Lower leg skin (tissue), 3 donors: ENCODE measurements at regions not wholly inside any gene's neighbourhood (a gene's known extent, or its start where the extent isn't known, plus 50 kb on each side); places are given as distances from the start of the nearest gene placed in this dataset.

ENCODE experiments used
- POLR2A ChIP-seq, 2 donors: fragments of 450-650 bp; IDR thresholded peaks; one replicate each; pipeline ENCODE4 v1.6.1; 2016 to 2017; ENCODE audit warnings: antibody characterized with exemption in 2 of 2, mild to moderate bottlenecking in 1 of 2, moderate library complexity in 1 of 2
- TF ChIP-seq, protein P1 (sequence below), 3 donors: fragments of 450-650 bp; IDR thresholded peaks; one replicate each; pipeline ENCODE4 v1.5.1; 2016; ENCODE audit warnings: antibody characterized with exemption in 3 of 3, mild to moderate bottlenecking in 3 of 3, moderate library complexity in 2 of 3

DNA sequence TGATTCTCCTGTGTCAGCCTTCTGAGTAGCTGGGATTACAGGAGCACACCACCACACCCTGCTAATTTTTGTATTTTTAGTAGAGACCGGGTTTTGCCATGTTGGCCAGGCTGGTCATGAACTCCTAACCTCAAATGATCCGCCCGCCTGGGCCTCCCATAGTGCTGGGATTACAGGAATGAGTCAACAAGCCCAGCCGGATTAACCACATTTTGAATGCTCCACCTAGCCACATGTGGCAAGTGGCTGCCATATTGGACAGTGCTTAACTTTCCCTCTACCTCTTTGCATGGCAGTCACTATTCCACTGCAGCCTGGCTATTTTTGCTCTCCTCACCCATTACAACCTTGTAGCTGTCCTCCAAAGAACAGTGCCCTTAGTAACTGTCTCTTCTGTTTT is 160.1 kb downstream of the GATA3 start:
- TF ChIP-seq, protein P1, sequence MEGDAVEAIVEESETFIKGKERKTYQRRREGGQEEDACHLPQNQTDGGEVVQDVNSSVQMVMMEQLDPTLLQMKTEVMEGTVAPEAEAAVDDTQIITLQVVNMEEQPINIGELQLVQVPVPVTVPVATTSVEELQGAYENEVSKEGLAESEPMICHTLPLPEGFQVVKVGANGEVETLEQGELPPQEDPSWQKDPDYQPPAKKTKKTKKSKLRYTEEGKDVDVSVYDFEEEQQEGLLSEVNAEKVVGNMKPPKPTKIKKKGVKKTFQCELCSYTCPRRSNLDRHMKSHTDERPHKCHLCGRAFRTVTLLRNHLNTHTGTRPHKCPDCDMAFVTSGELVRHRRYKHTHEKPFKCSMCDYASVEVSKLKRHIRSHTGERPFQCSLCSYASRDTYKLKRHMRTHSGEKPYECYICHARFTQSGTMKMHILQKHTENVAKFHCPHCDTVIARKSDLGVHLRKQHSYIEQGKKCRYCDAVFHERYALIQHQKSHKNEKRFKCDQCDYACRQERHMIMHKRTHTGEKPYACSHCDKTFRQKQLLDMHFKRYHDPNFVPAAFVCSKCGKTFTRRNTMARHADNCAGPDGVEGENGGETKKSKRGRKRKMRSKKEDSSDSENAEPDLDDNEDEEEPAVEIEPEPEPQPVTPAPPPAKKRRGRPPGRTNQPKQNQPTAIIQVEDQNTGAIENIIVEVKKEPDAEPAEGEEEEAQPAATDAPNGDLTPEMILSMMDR (IDR thresholded peaks at IDR 0.05), result no peak
- TF ChIP-seq POLR2A (IDR thresholded peaks at IDR 0.05), result no peak
